NCI-H2196 treated with DMSO at 0.1 percent for 48 hours (cell line): ENCODE measurements at regions not wholly inside any gene's neighbourhood (a gene's known extent, or its start where the extent isn't known, plus 50 kb on each side); places are given as distances from the start of the nearest gene placed in this dataset.
A peak's percentile ranks its signal among the peaks of the same experiment; 100 is the strongest.

ENCODE experiments used
- DNase-seq: peaks from one replicate; lab custom pipeline; 2025; ENCODE audit not compliant: unreplicated experiment; lab: John Stamatoyannopoulos, UW

GRCh38 chr10:29857843-29858701 is 201.3 kb downstream of the JCAD start:
- DNase-seq, result no peak

GRCh38 chr10:29856295-29856694 is 203.1 kb downstream of the JCAD start:
- DNase-seq, result no peak

DNA sequence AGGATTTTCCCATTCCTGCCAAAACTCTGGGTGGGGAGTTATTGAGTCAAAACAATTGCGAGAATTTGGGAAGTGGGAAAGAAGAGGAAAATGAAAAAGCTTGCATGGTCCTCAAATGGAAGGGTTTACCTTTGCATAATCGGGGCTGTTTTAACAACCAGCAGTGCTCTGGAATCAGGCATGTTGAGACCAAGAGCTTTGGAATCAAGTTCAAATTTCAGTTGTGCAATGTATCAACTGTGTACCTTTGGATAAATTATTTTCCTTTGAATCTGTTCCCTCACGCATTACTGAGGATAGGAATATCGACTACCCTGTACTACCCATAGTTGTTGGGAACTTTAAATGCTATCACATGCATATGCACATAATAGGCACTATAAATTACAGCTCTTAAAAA is 205.5 kb downstream of the JCAD start:
- no peak for DNase-seq

GRCh38 chr10:29851241-29851640 is 208.1 kb downstream of the JCAD start:
- DNase-seq, result no peak

DNA sequence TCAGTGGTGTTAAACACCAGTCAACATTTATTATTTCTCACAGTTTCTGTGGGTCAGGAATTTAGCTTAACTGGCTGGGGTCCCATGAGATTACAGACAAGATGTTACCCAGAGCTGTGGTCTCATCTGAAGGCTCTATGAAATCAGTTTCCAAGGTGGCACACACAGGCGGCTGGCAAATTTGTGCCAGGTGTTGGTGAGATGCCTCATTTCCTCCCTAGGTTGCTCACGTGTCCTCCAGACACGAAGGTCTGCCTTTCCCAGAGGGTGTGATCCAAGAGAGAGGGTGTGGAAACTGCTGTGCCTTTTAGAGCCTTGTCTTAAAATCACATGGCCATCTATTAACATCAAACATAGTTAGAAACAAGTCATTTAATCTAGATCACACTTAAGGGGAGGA is 209.0 kb downstream of the JCAD start:
- DNase-seq, result no peak

DNA sequence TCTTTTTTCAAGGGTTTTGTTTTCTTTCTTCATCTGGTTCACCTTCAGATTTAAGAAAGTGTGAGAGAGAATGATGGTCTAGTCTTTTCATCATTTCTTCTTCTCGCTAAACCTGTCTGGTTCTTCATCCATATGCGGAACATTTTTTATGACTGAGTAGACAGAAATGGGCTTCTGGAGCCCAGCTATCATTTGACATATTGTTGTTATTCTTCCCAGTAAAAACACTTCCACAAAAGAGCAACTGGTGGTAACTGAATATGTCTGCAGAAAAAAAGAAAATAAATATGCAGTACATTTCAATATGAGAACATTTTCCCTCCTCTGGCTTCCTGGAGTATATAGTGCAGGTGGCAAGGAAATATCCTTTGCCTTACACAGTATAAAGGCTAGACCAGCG is 209.5 kb downstream of the JCAD start:
- DNase-seq, result no peak

DNA sequence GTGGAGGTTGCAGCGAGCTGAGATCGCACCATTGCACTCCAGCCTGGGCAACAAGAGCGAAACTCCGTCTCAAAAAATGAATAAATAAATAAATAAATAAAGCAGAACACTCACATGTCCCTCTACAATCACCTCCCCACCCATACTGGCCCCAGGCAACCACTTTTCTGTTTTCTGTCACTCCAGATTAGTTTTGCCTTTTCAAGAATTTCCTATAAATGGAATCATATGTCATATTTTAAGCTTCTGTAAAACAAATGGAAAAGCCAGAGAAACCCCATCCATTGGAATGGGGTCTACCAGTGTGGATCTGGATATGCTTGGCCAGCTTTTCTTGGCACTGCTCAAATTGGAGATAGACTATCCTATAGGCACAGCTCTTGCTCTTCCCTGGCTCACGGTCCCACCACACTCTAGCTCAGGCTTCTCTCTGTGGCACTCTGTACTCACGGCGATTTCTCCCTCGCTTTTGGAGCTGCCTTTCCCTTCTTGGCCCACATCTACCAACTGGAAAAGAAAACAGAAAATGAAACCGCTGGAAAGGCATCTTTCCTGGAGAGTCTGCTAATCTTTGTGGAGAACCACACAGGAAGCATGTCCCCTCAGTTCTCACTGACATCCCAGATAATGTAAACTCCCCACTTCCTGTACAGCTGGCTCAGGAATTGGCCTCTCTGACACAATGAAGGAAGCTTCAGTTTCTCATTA is 210.1 kb downstream of the JCAD start:
- no peak for DNase-seq

DNA sequence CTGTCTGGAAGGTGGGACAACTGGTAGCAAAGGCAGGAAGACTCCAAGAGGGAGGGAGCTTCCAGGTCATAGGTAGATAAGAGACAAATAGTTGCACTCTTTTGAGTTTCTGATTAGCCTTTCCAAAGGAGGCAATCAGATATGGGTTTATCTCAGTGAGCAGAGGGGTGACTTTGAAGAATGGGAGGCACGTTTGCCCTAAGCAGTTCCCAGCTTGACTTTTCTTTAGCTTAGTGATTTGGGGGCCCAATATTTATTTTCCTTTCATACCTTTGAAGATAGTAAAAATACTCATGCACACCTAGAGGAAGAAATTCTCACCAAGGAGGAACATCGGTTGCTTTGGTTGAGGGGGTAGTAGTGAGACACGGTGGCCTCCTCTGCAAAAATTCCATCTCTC is 212.1 kb upstream of the SVIL start:
- no peak for DNase-seq

DNA sequence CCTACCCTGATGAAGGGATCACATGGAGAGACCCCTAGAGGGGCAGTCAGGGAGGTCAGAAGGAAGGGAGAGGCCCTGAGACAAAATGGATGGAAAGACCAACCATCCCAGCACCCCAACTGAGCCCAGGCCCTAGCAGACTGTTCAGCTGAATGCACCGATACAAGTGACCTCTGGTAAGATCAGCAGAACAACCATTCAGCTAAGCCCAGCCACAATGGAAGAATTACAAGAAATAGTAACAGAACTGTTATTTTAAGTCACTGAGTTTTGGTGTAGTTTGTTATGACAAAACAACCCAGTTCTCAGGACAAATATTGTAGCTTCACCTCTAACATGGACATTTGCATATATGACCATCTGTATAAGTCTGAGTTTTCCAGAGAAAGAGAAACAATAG is 210.4 kb upstream of the SVIL start:
- DNase-seq, result no peak

GRCh38 chr10:29843143-29843542 is 208.4 kb upstream of the SVIL start:
- no peak for DNase-seq

- peak; percentile 48 for DNase-seq
Measured at GRCh38 chr10:29841724-29842649, 207.2 kb upstream of the SVIL start.

GRCh38 chr10:29840516-29841276 is 205.9 kb upstream of the SVIL start:
- DNase-seq, result no peak

- no peak for DNase-seq
Measured at GRCh38 chr10:29839826-29840515, 205.2 kb upstream of the SVIL start.

GRCh38 chr10:29838539-29838938 is 203.8 kb upstream of the SVIL start:
- DNase-seq, result no peak

DNA sequence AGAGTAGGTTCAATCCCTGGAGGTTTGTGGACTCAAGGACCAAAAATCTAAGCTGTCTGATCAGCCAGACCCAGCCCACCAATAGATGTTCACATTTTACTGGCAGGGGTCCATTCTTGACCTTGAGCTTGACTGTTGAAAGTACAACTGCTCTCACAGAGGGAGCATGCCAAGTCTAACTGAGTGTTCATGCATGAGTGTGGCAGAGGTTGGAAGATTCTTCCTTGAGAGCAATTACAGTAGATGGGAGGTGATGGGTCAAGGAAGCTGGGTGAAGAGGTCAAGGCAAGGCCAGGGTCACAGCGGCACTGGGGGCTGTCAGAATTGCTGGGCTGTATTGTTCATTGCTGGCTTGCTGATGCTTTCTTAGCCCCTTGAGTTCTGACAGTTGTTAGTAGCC is 202.8 kb upstream of the SVIL start:
- DNase-seq, result no peak

- DNase-seq, result no peak
Measured at GRCh38 chr10:29836396-29836795, 201.6 kb upstream of the SVIL start.

GRCh38 chr10:29835055-29835454 is 200.3 kb upstream of the SVIL start:
- DNase-seq, result no peak

GRCh38 chr10:29830531-29831512 is 196.1 kb upstream of the SVIL start:
- no peak for DNase-seq

DNA sequence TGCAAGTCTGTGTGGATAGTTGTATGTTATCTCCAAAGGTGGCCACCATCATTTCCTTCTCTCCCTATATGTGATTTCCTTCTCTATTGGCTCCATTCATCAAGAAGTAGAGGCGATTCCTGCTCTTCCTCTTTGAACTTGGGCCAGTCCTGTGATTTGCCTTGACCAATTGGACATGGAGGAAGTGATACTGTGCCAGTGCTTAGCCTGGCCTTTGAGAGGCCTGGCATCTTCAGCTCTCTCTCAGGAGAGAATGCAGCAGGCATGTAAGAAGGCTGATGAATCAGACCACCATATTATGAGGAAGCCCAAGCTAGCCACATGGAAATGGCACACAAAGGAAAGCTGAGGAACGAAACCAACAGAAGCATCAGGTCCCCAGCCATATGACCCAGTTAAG is 195.0 kb upstream of the SVIL start:
- DNase-seq, result no peak
